ENCODE measurements at regions not wholly inside any gene's neighbourhood (a gene's known extent, or its start where the extent isn't known, plus 50 kb on each side); places are given as distances from the start of the nearest gene placed in this dataset.

DNA sequence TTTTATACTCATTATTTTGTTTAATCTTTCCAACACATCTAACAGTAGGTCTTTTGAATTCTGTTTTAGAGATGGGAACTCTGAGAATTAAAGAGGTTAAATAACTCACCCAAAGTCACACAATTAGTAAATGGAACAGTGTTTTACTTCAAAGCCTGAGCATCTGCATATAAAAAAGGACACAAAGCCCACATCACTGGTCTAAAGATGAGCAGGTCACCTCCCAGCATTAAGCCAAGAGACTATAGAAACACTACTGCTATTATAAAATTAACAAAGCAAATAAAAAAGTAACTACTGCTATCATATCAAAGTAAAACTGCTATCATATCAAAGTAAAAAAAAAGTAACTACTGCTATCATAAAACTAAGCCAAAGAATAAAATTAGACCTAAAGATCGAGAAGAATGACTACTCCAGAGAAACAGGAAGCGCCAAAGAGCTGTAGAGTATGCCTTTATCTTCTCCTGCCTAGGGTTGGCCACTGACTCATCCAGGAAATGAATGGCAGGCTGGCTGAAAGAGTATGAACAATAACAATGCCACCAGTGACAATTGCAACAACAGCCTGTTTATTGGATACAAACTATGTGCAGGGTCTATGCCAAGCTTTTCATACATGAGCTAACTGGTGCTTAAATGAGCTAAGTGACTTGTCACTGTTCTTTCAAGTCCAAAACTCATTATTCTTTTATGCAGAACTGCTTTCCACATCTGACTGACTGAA, 1153.0 kb upstream of the TENM4 start:
- H3K4me3 ChIP-seq, result no peak overlapping the region
- peak; percentile 57 for DNase-seq (ENCODE audit: low spot score)
- no peaks in the 10 kb centered on the region for H3K9me2 ChIP-seq (replicated peaks; ENCODE audit: insufficient read depth)
- no peak overlapping the region for H2AFZ ChIP-seq
- H3K36me3 ChIP-seq (replicated peaks; ENCODE audit: insufficient read depth, low read depth), result no peaks in the 10 kb centered on the region
- H3K4me2 ChIP-seq, result no peak overlapping the region
- 40% methylated on average over 2 of the region's 2 CpGs for WGBS (ENCODE audit: low lambda C conversion rate, missing lambda C conversion rate)
- no peaks in the 10 kb centered on the region for H3K27me3 ChIP-seq
- TF ChIP-seq EZH2phosphoT487 (IDR thresholded peaks at IDR 0.05; ENCODE audit: low read depth, severe bottlenecking, unreplicated experiment) (no peak), EZH2 (IDR thresholded peaks at IDR 0.05; ENCODE audit: borderline replicate concordance) (no peak)
- TF ChIP-seq, protein P1, sequence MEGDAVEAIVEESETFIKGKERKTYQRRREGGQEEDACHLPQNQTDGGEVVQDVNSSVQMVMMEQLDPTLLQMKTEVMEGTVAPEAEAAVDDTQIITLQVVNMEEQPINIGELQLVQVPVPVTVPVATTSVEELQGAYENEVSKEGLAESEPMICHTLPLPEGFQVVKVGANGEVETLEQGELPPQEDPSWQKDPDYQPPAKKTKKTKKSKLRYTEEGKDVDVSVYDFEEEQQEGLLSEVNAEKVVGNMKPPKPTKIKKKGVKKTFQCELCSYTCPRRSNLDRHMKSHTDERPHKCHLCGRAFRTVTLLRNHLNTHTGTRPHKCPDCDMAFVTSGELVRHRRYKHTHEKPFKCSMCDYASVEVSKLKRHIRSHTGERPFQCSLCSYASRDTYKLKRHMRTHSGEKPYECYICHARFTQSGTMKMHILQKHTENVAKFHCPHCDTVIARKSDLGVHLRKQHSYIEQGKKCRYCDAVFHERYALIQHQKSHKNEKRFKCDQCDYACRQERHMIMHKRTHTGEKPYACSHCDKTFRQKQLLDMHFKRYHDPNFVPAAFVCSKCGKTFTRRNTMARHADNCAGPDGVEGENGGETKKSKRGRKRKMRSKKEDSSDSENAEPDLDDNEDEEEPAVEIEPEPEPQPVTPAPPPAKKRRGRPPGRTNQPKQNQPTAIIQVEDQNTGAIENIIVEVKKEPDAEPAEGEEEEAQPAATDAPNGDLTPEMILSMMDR (IDR thresholded peaks at IDR 0.05; ENCODE audit: poor library complexity), result no peak
- H3K4me1 ChIP-seq (ENCODE audit: insufficient read depth), result peaks cover 15% of the 10 kb centered on the region
- H3K9me3 ChIP-seq (ENCODE audit: low read depth), result no peaks in the 10 kb centered on the region
- H4K20me1 ChIP-seq (ENCODE audit: insufficient read depth, poor library complexity, severe bottlenecking), result no peaks in the 10 kb centered on the region
- no peaks in the 10 kb centered on the region for H3K79me2 ChIP-seq
- peak overlapping the region; percentile 59 for H3K27ac ChIP-seq

DNA sequence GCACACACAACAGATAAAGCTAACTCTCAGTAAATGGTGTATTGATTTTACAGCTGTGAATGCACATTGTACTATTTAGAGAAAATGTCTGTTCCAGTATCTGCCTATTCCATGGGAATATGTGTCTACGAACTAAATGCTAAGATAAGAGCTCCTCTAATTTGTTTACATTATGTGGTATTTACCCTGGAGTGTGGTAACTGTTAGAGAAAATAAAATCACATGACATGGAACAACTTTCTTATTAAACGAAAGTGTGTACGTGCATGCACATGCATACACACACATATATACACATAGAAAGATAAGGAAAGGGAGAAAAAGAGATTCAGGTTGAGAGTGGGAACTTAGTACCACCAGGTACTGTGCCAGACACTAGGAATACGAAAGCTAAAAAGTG, 1151.7 kb upstream of the TENM4 start:
- H3K4me1 ChIP-seq (ENCODE audit: insufficient read depth), result peaks cover 15% of the 10 kb centered on the region
- H2AFZ ChIP-seq, result no peak overlapping the region
- WGBS (ENCODE audit: low lambda C conversion rate, missing lambda C conversion rate), result 62% methylated on average over 4 of the region's 4 CpGs
- TF ChIP-seq EZH2 (IDR thresholded peaks at IDR 0.05; ENCODE audit: borderline replicate concordance) (no peak), EZH2phosphoT487 (IDR thresholded peaks at IDR 0.05; ENCODE audit: low read depth, severe bottlenecking, unreplicated experiment) (no peak)
- TF ChIP-seq, protein P1 (IDR thresholded peaks at IDR 0.05; ENCODE audit: poor library complexity), result no peak
- H3K79me2 ChIP-seq, result no peaks in the 10 kb centered on the region
- H3K4me2 ChIP-seq, result no peak overlapping the region
- no peak for DNase-seq (ENCODE audit: low spot score)
- H4K20me1 ChIP-seq (ENCODE audit: insufficient read depth, poor library complexity, severe bottlenecking), result no peaks in the 10 kb centered on the region
- H3K9me2 ChIP-seq (replicated peaks; ENCODE audit: insufficient read depth), result no peaks in the 10 kb centered on the region
- H3K27me3 ChIP-seq, result no peaks in the 10 kb centered on the region
- no peak overlapping the region for H3K27ac ChIP-seq
- no peaks in the 10 kb centered on the region for H3K9me3 ChIP-seq (ENCODE audit: low read depth)
- no peak overlapping the region for H3K4me3 ChIP-seq
- no peaks in the 10 kb centered on the region for H3K36me3 ChIP-seq (replicated peaks; ENCODE audit: insufficient read depth, low read depth)

DNA sequence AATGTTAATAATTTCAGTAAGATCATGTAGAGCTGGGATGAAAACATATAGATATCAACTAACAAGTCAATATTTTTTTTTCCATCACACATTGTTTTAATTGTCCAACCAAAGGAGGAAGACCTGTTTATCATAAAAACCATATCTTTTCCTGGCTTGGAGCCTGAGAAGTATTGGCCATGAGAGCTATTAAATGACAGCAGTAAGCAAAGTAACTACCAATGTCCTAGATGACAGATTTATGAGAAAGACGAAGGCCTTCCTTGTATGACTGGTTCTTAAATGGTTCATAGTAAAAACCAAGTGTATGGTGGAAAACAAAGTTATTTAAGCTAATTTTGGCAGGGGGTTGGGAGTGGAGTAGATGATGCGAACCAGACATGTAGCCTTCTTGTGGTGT, 1147.1 kb upstream of the TENM4 start:
- no peaks in the 10 kb centered on the region for H3K36me3 ChIP-seq (replicated peaks; ENCODE audit: insufficient read depth, low read depth)
- no peak overlapping the region for H2AFZ ChIP-seq
- H3K4me2 ChIP-seq, result no peak overlapping the region
- no peaks in the 10 kb centered on the region for H3K79me2 ChIP-seq
- H3K4me3 ChIP-seq, result no peak overlapping the region
- no peak for TF ChIP-seq EZH2 (IDR thresholded peaks at IDR 0.05; ENCODE audit: borderline replicate concordance)
- no peaks in the 10 kb centered on the region for H3K9me2 ChIP-seq (replicated peaks; ENCODE audit: insufficient read depth)
- WGBS (ENCODE audit: low lambda C conversion rate, missing lambda C conversion rate), result 44% methylated on average over 2 of the region's 2 CpGs
- no peaks in the 10 kb centered on the region for H4K20me1 ChIP-seq (ENCODE audit: insufficient read depth, poor library complexity, severe bottlenecking)
- no peaks in the 10 kb centered on the region for H3K9me3 ChIP-seq (ENCODE audit: low read depth)
- no peaks in the 10 kb centered on the region for H3K27me3 ChIP-seq
- H3K4me1 ChIP-seq (ENCODE audit: insufficient read depth), result no peaks in the 10 kb centered on the region
- DNase-seq (ENCODE audit: low spot score), result no peak
- H3K27ac ChIP-seq, result no peak overlapping the region

DNA sequence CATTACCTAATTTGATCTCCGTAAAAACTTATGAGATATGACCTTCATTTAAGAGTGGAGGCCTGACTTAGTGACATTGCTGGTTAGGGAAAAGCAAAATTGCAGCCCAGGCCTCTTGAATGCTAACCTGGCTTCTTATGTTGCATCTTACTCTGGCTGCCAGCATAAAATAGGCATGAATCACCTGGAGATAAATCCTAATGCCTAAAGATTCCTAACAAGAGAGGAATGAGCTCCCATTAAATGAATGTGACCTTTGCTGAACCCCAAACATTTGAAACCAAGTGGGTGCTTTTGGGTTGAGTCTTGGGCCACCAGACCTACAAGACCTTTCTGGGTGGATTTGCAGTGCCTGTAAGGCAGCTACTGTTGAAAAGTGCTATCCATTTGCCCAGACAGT, 1145.6 kb upstream of the TENM4 start:
- 95% methylated on average over 1 of the region's 1 CpG for WGBS (ENCODE audit: low lambda C conversion rate, missing lambda C conversion rate)
- no peaks in the 10 kb centered on the region for H3K9me2 ChIP-seq (replicated peaks; ENCODE audit: insufficient read depth)
- H3K4me1 ChIP-seq (ENCODE audit: insufficient read depth), result no peaks in the 10 kb centered on the region
- no peak overlapping the region for H3K4me3 ChIP-seq
- DNase-seq (ENCODE audit: low spot score), result no peak
- TF ChIP-seq EZH2 (IDR thresholded peaks at IDR 0.05; ENCODE audit: borderline replicate concordance), result no peak
- TF ChIP-seq EZH2phosphoT487 (IDR thresholded peaks at IDR 0.05; ENCODE audit: low read depth, severe bottlenecking, unreplicated experiment), result no peak
- TF ChIP-seq, protein P1 (IDR thresholded peaks at IDR 0.05; ENCODE audit: poor library complexity), result no peak
- no peak overlapping the region for H2AFZ ChIP-seq
- H3K4me2 ChIP-seq, result no peak overlapping the region
- H3K27ac ChIP-seq, result no peak overlapping the region
- H3K36me3 ChIP-seq (replicated peaks; ENCODE audit: insufficient read depth, low read depth), result no peaks in the 10 kb centered on the region
- H4K20me1 ChIP-seq (ENCODE audit: insufficient read depth, poor library complexity, severe bottlenecking), result no peaks in the 10 kb centered on the region
- no peaks in the 10 kb centered on the region for H3K9me3 ChIP-seq (ENCODE audit: low read depth)
- H3K79me2 ChIP-seq, result no peaks in the 10 kb centered on the region
- no peaks in the 10 kb centered on the region for H3K27me3 ChIP-seq
